GM12865 (cell line): ENCODE measurements at regions not wholly inside any gene's neighbourhood (a gene's known extent, or its start where the extent isn't known, plus 50 kb on each side); places are given as distances from the start of the nearest gene placed in this dataset.

Experiments used
- DNase-seq: peaks from one replicate; pipeline ENCODE4 v3.0.0; 2010; ENCODE audit warnings: low read depth
- H3K4me3 ChIP-seq: 2 replicates; pipeline ENCODE4 v1.5.1; 2011; ENCODE audit warnings: mild to moderate bottlenecking, low read depth, low read length, control low read depth
- CTCF ChIP-seq: IDR thresholded peaks from 2 replicates; pipeline ENCODE4 v1.5.1; 2011; ENCODE audit warnings: low read length, control low read depth, low read depth, inconsistent platforms; ENCODE audit not compliant: insufficient read depth; ENCODE audit errors: missing control alignments

DNA sequence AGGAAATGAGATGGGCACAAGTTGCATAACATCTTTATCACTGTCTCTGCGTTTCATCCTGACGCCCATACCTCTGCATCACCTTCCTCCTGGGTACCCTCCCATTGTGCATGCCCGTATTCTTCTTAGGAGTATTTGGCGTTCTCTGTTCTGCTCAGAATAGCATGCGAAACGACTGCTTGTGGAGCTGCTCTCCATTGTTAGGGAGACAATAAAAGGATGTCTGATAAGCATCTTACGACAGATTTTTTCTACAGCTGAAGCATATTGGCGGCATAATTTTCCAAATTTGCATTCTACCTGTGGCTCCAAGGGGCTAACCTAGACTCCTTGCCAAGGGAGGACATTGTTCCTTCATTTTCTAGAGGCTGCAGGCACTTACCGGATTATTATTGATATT is 118.6 kb downstream of the EDN1 start:
- DNase-seq, result no peak

GRCh38 chr6:12410946-12411345 is 120.8 kb downstream of the EDN1 start:
- no peak for DNase-seq
- no peak for TF ChIP-seq CTCF
- H3K4me3 ChIP-seq, result no peak overlapping the region

More for the DNA sequence above, 118.6 kb downstream of the EDN1 start:
- H3K4me3 ChIP-seq, result no peak overlapping the region
- TF ChIP-seq CTCF, result no peak

DNA sequence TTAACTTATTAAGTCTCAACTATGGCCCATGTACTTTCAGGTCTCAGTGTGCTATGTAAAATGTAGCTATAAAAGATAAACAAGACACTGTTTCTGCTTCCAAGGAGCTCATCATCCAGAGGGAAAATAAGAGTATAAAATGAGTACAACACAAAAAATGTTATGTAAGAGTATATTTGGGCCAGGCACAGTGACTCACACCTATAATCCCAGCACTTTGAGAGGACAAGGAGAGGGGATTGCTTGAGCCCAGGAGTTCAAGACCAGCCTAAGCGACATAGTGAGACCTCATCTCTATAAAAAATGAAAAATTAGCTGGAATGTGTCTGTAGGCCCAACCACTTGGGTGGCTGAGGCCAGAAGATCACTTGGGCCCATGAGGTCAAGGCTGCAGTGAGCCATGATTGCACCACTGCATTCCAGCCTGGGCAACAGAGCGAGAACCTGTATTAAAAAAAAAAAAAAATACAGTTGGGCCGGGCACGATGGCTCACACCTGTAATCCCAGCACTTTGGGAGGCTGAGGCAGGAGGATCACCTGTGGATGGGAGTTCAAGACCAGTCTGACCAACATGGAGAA is 124.0 kb downstream of the EDN1 start:
- no peak for TF ChIP-seq CTCF
- DNase-seq, result no peak
- H3K4me3 ChIP-seq, result no peak overlapping the region

GRCh38 chr6:12415980-12416598 is 125.9 kb downstream of the EDN1 start:
- no peak for TF ChIP-seq CTCF
- DNase-seq, result no peak
- H3K4me3 ChIP-seq, result no peak overlapping the region

GRCh38 chr6:12417191-12417590 is 127.0 kb downstream of the EDN1 start:
- TF ChIP-seq CTCF, result no peak
- no peak overlapping the region for H3K4me3 ChIP-seq
- no peak for DNase-seq

DNA sequence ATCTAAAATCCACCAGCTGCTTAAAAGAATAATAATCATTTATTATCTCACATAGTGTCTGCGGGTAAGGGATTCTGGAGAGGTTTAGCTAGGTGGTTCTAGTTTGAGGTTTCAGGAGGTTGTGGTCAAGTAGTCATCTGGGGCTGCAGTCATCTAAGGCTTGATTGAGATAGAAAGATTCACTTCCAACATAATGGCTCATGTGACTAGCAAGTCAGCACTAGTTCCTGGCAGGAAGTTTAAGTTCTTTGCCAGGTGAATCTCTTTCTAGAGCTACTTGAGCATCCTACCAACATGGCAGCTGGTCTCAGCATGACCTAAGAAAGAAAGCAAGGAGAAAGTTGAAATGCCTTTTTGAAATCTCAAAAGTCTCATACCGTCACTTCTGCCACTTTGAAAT is 128.8 kb downstream of the EDN1 start:
- no peak for DNase-seq
- no peak for TF ChIP-seq CTCF
- no peak overlapping the region for H3K4me3 ChIP-seq
